Upper lobe of left lung (tissue), 4 donors: ENCODE measurements at regions not wholly inside any gene's neighbourhood (a gene's known extent, or its start where the extent isn't known, plus 50 kb on each side); places are given as distances from the start of the nearest gene placed in this dataset.

ENCODE experiments used
- EP300 ChIP-seq, 4 donors: sonication (generic); formaldehyde crosslinking; IDR thresholded peaks; one replicate each; pipeline ENCODE4 v1.5.1; 2017; ENCODE audit warnings: antibody characterized with exemption in 4 of 4, control low read depth in 2 of 4
- POLR2A ChIP-seq, 4 donors: fragments of 450-650 bp; IDR thresholded peaks; one replicate each; pipeline ENCODE4 v1.5.1; 2016 to 2017; ENCODE audit warnings: antibody characterized with exemption in 4 of 4, mild to moderate bottlenecking in 2 of 4
- TF ChIP-seq, protein P1 (sequence below), 6 experiments: fragments of 450-650 bp in 4 of 6; fragments of 200-600 bp in 2 of 6; sonication (generic) in 2 of 6; IDR thresholded peaks; one replicate each; pipeline ENCODE4 v1.5.1; 2016 to 2019; ENCODE audit warnings: antibody characterized with exemption in 6 of 6

DNA sequence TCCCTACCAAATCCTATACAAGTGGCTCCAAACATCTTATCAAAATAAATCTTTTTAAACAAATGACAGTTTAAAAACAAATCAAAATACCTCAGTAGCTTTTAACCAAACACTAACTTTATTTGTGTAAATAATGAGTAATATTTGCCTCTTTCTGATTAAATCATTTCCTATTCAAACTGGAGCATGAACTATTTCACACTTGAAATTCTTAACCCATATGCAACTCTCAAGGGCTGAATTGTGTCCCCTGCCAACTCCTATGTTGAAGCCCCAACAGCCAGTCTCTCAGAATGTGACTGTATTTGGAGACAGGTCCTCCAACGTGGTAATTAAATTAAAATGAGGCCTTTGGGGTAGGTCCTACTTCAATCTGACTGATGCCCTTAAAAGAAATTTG, 55.9 kb upstream of the MCTP2 start:
- TF ChIP-seq, protein P1, sequence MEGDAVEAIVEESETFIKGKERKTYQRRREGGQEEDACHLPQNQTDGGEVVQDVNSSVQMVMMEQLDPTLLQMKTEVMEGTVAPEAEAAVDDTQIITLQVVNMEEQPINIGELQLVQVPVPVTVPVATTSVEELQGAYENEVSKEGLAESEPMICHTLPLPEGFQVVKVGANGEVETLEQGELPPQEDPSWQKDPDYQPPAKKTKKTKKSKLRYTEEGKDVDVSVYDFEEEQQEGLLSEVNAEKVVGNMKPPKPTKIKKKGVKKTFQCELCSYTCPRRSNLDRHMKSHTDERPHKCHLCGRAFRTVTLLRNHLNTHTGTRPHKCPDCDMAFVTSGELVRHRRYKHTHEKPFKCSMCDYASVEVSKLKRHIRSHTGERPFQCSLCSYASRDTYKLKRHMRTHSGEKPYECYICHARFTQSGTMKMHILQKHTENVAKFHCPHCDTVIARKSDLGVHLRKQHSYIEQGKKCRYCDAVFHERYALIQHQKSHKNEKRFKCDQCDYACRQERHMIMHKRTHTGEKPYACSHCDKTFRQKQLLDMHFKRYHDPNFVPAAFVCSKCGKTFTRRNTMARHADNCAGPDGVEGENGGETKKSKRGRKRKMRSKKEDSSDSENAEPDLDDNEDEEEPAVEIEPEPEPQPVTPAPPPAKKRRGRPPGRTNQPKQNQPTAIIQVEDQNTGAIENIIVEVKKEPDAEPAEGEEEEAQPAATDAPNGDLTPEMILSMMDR (IDR thresholded peaks at IDR 0.05), result no peak
- TF ChIP-seq POLR2A (IDR thresholded peaks at IDR 0.05) (no peak), EP300 (IDR thresholded peaks at IDR 0.05) (no peak)
